HFF-Myc (cell line): ENCODE measurements at regions not wholly inside any gene's neighbourhood (a gene's known extent, or its start where the extent isn't known, plus 50 kb on each side); places are given as distances from the start of the nearest gene placed in this dataset.
"Not testable (repeated sequence)": the region's sequence is repeated elsewhere in the genome, so short reads cannot be mapped to it uniquely, and the experiment has no call there.

Experiments used
- DNase-seq: peaks from one replicate; pipeline ENCODE4 v3.0.0-alpha.2; 2011; ENCODE audit warnings: low read depth; ENCODE audit errors: extremely low read depth
- H3K4me3 ChIP-seq: replicated peaks from 2 replicates; pipeline ENCODE4 v1.5.1; 2011; ENCODE audit warnings: low read depth, mild to moderate bottlenecking, control low read depth, low read length
- TF ChIP-seq, protein P1 (sequence below): IDR thresholded peaks from 2 replicates; pipeline ENCODE4 v1.5.1; 2012; ENCODE audit warnings: mild to moderate bottlenecking, low read depth, low read length, control low read depth; ENCODE audit errors: missing control alignments

DNA sequence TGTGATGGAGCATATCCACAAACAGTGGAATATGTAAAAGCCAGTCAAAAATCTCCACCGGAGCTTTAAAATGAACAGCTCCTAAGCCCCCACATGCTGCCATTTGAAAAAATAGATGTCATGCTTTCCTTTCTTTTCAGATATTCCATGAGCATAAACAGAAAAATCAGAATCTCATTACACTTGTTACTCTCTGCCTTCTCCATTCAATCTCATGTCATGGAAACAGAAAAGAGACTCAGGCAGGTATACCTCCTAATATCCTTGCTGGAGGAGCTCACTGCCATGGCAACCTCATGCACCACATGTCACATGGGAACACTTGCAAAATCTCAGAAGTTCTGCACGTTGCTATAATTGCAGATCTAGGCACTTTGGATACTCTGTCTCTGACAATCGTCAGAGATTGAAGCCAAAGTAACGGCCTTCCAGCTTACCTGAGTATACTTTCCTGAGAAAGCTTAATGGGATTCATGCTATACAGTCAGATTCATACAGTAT, 317.0 kb upstream of the ADAMTS9 start:
- TF ChIP-seq, protein P1, sequence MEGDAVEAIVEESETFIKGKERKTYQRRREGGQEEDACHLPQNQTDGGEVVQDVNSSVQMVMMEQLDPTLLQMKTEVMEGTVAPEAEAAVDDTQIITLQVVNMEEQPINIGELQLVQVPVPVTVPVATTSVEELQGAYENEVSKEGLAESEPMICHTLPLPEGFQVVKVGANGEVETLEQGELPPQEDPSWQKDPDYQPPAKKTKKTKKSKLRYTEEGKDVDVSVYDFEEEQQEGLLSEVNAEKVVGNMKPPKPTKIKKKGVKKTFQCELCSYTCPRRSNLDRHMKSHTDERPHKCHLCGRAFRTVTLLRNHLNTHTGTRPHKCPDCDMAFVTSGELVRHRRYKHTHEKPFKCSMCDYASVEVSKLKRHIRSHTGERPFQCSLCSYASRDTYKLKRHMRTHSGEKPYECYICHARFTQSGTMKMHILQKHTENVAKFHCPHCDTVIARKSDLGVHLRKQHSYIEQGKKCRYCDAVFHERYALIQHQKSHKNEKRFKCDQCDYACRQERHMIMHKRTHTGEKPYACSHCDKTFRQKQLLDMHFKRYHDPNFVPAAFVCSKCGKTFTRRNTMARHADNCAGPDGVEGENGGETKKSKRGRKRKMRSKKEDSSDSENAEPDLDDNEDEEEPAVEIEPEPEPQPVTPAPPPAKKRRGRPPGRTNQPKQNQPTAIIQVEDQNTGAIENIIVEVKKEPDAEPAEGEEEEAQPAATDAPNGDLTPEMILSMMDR, result no peak
- DNase-seq, result no peak
- H3K4me3 ChIP-seq, result no peak overlapping the region

DNA sequence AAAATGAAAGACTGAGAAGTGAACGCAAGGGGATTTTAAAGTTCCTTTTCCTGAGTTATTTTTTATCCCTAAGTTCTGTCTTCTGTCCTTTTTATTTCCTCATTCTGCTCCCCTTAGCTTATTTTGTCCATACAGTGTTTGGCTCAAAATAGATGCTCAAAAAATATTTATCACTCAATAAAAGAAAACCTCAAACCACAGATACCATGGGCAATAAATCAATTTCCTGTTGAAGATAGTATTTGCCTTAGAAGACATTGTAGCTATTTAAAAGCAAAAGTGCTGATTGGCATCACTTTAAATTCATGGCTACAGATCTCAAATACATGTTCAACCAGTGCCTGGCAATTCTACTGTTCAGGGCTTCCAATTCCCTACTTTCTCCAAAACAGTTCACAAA, 316.5 kb upstream of the ADAMTS9 start:
- no peak overlapping the region for H3K4me3 ChIP-seq

DNA sequence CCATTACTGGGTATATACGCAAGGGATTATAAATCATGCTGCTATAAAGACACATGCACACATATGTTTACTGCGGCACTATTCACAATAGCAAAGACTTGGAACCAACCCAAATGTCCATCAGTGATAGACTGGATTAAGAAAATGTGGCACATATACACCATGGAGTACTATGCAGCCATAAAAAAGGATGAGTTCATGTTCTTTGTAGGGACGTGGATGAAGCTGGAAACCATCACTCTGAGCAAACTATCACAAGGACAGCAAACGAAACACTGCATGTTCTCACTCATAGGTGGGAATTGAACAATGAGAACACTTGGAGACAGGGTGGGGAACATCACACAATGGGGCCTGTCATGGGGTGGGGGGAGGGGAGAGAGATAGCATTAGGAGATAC, 313.3 kb upstream of the ADAMTS9 start:
- DNase-seq, H3K4me3 ChIP-seq: not testable (repeated sequence)

More for the DNA sequence above, 316.5 kb upstream of the ADAMTS9 start:
- TF ChIP-seq, protein P1, result no peak
- no peak for DNase-seq

DNA sequence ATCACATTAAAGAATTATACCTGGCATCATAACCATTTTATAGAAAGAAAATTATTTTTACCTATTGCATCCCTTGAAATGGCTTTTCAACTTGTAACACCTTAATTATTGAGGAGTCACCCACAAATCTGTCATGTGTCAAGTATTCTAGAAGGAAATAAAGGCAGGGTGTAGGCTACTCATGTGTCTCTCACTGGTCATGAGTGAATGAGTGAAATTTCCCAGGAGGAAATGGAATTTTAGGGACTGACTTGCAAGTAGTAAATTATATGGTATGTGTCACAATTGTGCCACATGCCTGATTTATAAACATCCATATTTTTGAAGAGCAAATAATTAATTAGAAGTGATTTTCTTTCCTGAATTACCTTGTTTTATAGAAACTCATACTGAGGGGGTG, 310.5 kb upstream of the ADAMTS9 start:
- TF ChIP-seq, protein P1, result no peak
- no peak overlapping the region for H3K4me3 ChIP-seq
- DNase-seq, result no peak

DNA sequence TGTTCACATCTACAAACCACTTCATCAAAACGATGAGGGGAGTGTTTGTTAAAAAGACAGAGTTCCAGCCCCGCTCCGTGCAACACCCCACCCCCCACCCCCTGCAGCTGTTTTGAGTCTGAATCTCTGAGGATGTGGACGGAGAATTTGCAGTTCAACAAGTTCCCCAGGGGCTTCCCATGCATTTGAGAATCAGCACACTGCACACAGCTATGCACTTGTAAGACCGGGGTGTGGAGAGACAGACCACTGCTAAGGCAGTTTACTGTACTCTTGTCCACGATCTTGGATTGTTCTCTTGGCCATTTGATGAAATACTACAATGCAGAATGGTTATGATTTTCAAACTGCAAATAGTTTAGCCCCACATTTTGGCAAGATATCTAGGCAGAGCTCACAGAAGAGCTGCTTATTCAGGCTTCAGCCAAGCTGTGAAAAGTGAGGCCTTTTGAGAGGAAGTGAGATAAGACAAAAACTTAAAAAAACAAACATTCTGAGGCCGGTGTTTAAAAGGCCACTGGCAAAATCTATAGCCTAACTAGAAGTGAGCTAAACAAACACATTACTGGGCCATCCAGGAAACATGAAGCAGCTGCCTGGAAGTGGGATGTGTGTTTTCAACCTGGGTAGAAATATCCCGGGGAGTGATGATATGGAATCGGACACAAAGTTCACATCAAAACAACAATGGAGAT, 308.2 kb upstream of the ADAMTS9 start:
- TF ChIP-seq, protein P1, result no peak
- no peak overlapping the region for H3K4me3 ChIP-seq
- no peak for DNase-seq

DNA sequence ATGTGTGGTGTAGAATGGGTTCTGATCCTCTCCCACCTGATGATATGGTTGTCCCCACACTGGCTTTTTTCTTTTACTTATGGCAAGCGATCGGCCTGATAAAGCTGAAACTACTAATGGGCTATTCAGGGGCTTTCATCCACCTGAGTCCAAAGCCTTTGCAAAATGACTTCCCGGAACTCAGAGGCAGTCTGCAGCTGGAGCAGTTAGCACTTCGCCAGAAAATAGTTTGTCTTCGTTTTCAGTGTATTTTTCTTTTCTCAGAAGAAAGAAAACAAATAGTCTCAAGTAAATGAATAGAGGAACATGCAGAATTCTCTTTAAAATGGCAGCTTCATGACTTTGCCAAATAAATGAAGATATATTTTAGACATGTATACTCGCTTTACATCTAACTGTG, 306.0 kb upstream of the ADAMTS9 start:
- DNase-seq, result no peak
- H3K4me3 ChIP-seq, result no peak overlapping the region
- TF ChIP-seq, protein P1, result no peak

DNA sequence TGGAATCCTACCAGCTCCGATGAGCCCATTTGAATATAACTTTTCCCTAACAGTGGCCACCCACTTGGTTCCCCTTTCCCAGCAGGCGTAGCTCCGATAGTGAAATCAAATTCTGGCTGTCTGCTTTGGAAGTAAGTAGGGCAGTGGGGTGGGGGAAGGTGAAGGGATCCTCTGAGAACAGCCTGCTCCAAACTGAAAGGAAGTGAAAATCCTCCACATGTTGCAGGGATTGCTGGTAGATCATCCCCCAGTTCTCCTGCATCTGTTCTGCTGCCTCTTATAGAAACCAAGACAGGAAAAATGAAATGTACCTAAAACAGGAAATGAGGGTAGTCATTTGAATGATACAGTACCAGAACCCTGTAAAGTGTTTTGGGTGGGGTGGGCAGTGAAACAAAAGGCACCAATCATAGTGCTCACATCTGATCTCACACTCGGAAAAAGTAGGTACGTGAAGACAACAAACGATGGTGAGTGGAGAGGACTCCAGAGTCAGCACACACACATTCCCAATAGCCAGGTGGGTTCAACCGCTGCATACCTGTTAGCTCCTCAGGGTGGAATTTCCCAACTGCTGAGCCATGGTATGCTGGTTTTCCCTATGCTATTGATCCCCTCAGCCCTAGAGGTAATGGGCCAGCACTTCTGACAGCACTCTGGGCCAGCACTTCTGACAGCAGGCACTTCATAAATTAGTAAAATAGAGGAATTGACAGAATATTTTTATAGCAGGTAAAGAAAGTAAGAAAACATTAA, 304.9 kb upstream of the ADAMTS9 start:
- TF ChIP-seq, protein P1, result no peak
- DNase-seq, result no peak
- H3K4me3 ChIP-seq, result no peak overlapping the region
